Gastroesophageal sphincter (tissue), 4 donors: ENCODE measurements at regions not wholly inside any gene's neighbourhood (a gene's known extent, or its start where the extent isn't known, plus 50 kb on each side); places are given as distances from the start of the nearest gene placed in this dataset.

Source experiments
- ATAC-seq: fragments of 150-250 bp; one replicate; pipeline ENCODE4 v1.9.1; 2016; ENCODE audit warnings: mild to moderate bottlenecking, moderate library complexity
- H3K27ac ChIP-seq, 4 donors: fragments of 200-600 bp; sonication (generic) in 3 of 4; 1 replicate in 3 of 4; 2 replicates in 1 of 4; pipeline ENCODE4 v1.5.1; 2016 to 2019
- H3K27me3 ChIP-seq: fragments of 200-600 bp; sonication (generic); one replicate; pipeline ENCODE4 v1.5.1; 2019
- H3K36me3 ChIP-seq, 2 donors: fragments of 200-600 bp; sonication (generic); one replicate each; pipeline ENCODE4 v1.5.1; 2019; ENCODE audit warnings: control low read depth in 1 of 2
- H3K4me1 ChIP-seq, 3 donors: fragments of 200-600 bp; sonication (generic); 1 replicate in 2 of 3; 2 replicates in 1 of 3; pipeline ENCODE4 v1.5.1; 2016 to 2019; ENCODE audit warnings: control low read depth in 2 of 3
- H3K4me3 ChIP-seq, 2 donors: fragments of 200-600 bp; sonication (generic); one replicate each; pipeline ENCODE4 v1.5.1; 2019; ENCODE audit warnings: mild to moderate bottlenecking in 1 of 2, moderate library complexity in 1 of 2
- H3K9me3 ChIP-seq, 3 donors: fragments of 200-600 bp; sonication (generic); one replicate each; pipeline ENCODE4 v1.5.1; 2017 to 2019; ENCODE audit warnings: control low read depth in 2 of 3
- EP300 ChIP-seq: sonication (generic); formaldehyde crosslinking; IDR thresholded peaks from one replicate; pipeline ENCODE4 v1.6.1; 2017; ENCODE audit warnings: antibody characterized with exemption, mild to moderate bottlenecking
- POLR2A ChIP-seq, 2 donors: fragments of 450-650 bp; IDR thresholded peaks; one replicate each; pipeline ENCODE4 v1.6.1; 2017; ENCODE audit warnings: antibody characterized with exemption in 2 of 2, mild to moderate bottlenecking in 2 of 2, moderate library complexity in 1 of 2
- POLR2AphosphoS5 ChIP-seq: sonication (generic); formaldehyde crosslinking; IDR thresholded peaks from one replicate; pipeline ENCODE4 v1.6.1; 2017; ENCODE audit warnings: antibody characterized with exemption
- WGBS, 2 donors: methylation state at CpG; one replicate each; pipeline ENCODE4 v1.1.5; 2018; ENCODE audit warnings: low coverage in 1 of 2; 5-methylcytosine and 5-hydroxymethylcytosine counted together
- TF ChIP-seq, protein P1 (sequence below), 4 experiments: fragments of 200-600 bp in 2 of 4; fragments of 450-650 bp in 2 of 4; sonication (generic) in 1 of 4; IDR thresholded peaks; one replicate each; pipeline ENCODE4 v1.5.1; 2017 to 2019; ENCODE audit warnings: antibody characterized with exemption in 4 of 4, mild to moderate bottlenecking in 2 of 4, moderate library complexity in 2 of 4

DNA sequence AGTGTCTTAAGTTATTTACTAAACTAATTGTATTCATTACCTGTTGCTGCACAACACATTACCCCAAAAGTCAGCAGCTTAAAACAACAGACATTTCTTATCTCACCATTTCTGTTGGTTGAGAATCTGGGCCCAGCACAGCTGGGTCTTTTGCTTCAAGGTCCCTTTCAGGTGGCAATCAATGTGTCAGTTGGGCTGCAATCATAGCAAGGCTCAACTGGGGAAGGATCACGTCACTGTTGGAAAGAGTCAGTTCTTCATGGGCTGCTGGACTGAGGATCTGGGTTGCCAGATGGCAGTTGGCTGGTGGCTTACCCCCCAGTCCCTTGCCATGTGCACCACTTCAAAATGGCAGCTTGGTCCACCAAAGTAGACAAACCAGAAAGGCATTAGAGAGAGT, 261.2 kb downstream of the SUCLG1 start:
- Histone ChIP-seq H3K36me3 (no peaks in the 10 kb centered on the region), H3K9me3 (no peaks in the 10 kb centered on the region), H3K27ac (no peak overlapping the region), H3K27me3 (no peaks in the 10 kb centered on the region), H3K4me3 (no peak overlapping the region), H3K4me1 (no peaks in the 10 kb centered on the region)
- no CpG with 5 or more reads among the region's 1 CpG for WGBS, 2 donors
- ATAC-seq: no peak
- TF ChIP-seq POLR2A (IDR thresholded peaks at IDR 0.05): no peak
- TF ChIP-seq EP300: no peak
- TF ChIP-seq, protein P1, sequence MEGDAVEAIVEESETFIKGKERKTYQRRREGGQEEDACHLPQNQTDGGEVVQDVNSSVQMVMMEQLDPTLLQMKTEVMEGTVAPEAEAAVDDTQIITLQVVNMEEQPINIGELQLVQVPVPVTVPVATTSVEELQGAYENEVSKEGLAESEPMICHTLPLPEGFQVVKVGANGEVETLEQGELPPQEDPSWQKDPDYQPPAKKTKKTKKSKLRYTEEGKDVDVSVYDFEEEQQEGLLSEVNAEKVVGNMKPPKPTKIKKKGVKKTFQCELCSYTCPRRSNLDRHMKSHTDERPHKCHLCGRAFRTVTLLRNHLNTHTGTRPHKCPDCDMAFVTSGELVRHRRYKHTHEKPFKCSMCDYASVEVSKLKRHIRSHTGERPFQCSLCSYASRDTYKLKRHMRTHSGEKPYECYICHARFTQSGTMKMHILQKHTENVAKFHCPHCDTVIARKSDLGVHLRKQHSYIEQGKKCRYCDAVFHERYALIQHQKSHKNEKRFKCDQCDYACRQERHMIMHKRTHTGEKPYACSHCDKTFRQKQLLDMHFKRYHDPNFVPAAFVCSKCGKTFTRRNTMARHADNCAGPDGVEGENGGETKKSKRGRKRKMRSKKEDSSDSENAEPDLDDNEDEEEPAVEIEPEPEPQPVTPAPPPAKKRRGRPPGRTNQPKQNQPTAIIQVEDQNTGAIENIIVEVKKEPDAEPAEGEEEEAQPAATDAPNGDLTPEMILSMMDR (IDR thresholded peaks at IDR 0.05): no peak
- no peak for TF ChIP-seq POLR2AphosphoS5

DNA sequence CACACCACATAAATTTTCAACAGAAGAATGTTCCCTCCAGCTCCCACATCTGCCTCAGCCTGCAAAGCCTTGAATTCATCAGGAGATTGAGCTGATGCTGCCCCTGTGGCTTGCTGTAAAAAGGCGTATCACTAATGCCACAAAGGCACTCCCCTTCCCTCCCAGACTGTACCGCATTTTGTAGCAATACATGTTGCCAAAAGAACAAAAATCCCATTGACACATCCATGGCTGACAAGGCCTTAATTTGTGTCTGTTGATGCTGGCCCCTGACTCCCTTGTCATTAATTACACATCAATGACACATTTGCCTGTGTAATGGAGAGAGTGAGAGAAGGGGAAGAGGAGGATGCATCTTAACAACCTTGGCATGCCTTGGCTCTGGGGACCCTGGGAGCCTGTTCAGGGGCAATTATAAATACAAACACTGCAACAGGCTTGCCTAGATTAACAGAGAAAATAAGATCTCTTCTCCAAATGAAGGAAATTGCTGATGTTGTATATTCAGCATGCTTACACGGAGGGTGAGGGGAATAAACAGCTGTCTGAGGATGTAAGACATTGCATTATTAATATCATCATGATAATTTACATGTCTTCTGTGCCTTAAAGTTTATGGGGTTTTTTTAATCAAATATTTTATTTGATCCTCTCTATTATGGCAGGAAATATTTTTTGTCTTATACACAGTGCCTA, 264.0 kb downstream of the SUCLG1 start:
- no peaks in the 10 kb centered on the region for H3K4me1 ChIP-seq
- no peaks in the 10 kb centered on the region for H3K27me3 ChIP-seq
- H3K9me3 ChIP-seq: no peaks in the 10 kb centered on the region
- H3K36me3 ChIP-seq: no peaks in the 10 kb centered on the region
- ATAC-seq: no peak
- no peak overlapping the region for H3K4me3 ChIP-seq
- no peak overlapping the region for H3K27ac ChIP-seq
- WGBS, 2 donors: 36 to 53% methylated on average over 1 to 3 of the region's 3 CpGs
- TF ChIP-seq, protein P1 (IDR thresholded peaks at IDR 0.05): no peak
- TF ChIP-seq POLR2A (IDR thresholded peaks at IDR 0.05) (no peak), EP300 (no peak), POLR2AphosphoS5 (no peak)

DNA sequence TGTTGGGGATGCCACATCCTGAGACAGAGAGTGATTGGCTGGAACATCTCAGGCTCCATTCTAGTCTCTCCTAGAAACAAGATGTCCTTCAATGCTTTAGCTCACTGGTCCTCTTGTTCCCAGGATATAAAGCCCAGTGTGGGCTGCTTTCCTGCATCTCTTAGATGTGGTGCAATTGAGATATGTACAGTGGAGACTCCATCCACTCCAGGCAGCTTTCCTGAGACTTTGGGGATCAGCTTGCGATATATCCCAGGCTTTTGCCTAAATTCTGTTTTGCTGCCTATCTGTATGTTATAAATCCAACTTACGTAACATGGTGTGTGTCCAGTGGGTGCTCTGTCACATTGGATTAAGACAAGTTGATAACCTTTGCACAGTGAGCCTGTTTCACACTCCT, 264.9 kb downstream of the SUCLG1 start:
- no peaks in the 10 kb centered on the region for H3K4me1 ChIP-seq
- TF ChIP-seq, protein P1 (IDR thresholded peaks at IDR 0.05): no peak
- no peaks in the 10 kb centered on the region for H3K36me3 ChIP-seq
- no peaks in the 10 kb centered on the region for H3K9me3 ChIP-seq
- 83% methylated on average over 2 of the region's 2 CpGs for WGBS, 2 donors
- no peaks in the 10 kb centered on the region for H3K27me3 ChIP-seq
- no peak overlapping the region for H3K4me3 ChIP-seq
- no peak overlapping the region for H3K27ac ChIP-seq
- ATAC-seq: no peak

DNA sequence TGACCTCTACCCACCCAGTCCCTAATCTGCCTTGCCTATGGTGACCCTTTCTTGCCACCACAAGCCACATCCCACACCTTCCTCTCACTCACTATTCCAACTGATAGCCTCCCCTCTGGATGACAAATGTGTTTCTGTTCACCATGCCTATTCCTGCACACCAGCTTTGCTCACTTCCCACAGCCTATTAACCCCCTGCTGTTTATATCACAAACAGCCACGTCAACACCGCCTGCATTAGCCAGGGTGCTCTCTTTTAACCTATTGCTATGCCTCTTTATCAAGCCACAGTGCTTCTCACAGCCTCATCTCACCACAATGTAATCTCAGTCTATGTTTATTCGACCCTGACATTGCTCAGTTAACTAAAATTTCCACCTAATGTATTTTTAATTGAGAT, 271.8 kb downstream of the SUCLG1 start:
- Histone ChIP-seq H3K9me3 (no peaks in the 10 kb centered on the region), H3K36me3 (no peaks in the 10 kb centered on the region), H3K27me3 (no peaks in the 10 kb centered on the region), H3K4me1 (no peaks in the 10 kb centered on the region), H3K4me3 (no peak overlapping the region), H3K27ac (no peak overlapping the region)
- WGBS, 2 donors: 51 to 77% methylated on average over 3 of the region's 3 CpGs
- no peak for ATAC-seq
- TF ChIP-seq POLR2A (IDR thresholded peaks at IDR 0.05) (no peak), EP300 (no peak), POLR2AphosphoS5 (no peak)
- TF ChIP-seq, protein P1 (IDR thresholded peaks at IDR 0.05): no peak

DNA sequence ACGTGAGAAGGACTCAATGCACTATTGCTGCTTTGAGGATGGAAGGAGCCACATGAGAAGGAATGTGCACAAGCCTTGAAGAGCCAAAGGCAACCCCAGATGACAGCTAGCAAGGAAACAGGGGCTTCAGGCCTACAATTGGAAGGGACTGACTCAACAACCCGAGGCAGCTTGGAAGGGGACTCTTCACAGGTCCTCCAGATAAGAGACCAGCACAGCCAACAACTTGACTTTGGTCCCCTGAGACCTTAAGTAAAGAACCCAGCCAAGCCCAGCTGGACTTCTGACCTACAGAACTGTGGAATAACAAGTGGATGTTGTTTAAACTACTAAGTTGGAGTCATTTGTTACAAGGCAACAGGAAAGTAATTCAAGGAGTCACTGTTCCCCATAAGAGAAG, 277.2 kb downstream of the SUCLG1 start:
- Histone ChIP-seq H3K9me3 (no peaks in the 10 kb centered on the region), H3K4me3 (no peak overlapping the region), H3K4me1 (no peaks in the 10 kb centered on the region), H3K36me3 (no peaks in the 10 kb centered on the region), H3K27me3 (no peaks in the 10 kb centered on the region), H3K27ac (no peak overlapping the region)
- TF ChIP-seq POLR2AphosphoS5: no peak
- no peak for TF ChIP-seq POLR2A (IDR thresholded peaks at IDR 0.05)
- TF ChIP-seq, protein P1 (IDR thresholded peaks at IDR 0.05): no peak
- TF ChIP-seq EP300: no peak
- no peak for ATAC-seq
- 55 to 70% methylated on average over 2 of the region's 2 CpGs for WGBS, 2 donors
